Stimulated activated CD4-positive, alpha-beta T cell treated with anti-CD3 and anti-CD28 coated beads, Interleukin-15, amount 100 ng/mL, for 24 hours (primary cell): ENCODE measurements at regions not wholly inside any gene's neighbourhood (a gene's known extent, or its start where the extent isn't known, plus 50 kb on each side); places are given as distances from the start of the nearest gene placed in this dataset.
"Not testable (repeated sequence)": the region's sequence is repeated elsewhere in the genome, so short reads cannot be mapped to it uniquely, and the experiment has no call there.

Experiments used
- DNase-seq: peaks from one replicate; pipeline ENCODE4 v3.0.0-alpha.2; 2020

GRCh38 chrX:124181515-124181914, 150.9 kb upstream of the TEX13D start:
- not testable (repeated sequence) for DNase-seq

- DNase-seq, result no peak
These were observed 142.0 kb upstream of the TEX13D start for GRCh38 chrX:124190440-124190839.

GRCh38 chrX:124194199-124194598, 138.3 kb upstream of the TEX13D start:
- no peak for DNase-seq

- no peak for DNase-seq
These were observed 137.6 kb upstream of the TEX13D start for GRCh38 chrX:124194901-124195300.

GRCh38 chrX:124203311-124203710, 129.1 kb upstream of the TEX13D start:
- DNase-seq, result no peak

- no peak for DNase-seq
These were observed 123.8 kb upstream of the TEX13D start for GRCh38 chrX:124208660-124209059.

- DNase-seq, result no peak
These were observed 122.5 kb upstream of the TEX13D start for GRCh38 chrX:124209792-124210576.

GRCh38 chrX:124211312-124211942, 121.0 kb upstream of the TEX13D start:
- DNase-seq, result no peak

GRCh38 chrX:124212622-124213021, 119.8 kb upstream of the TEX13D start:
- DNase-seq, result peak; percentile 35

- DNase-seq, result peak; percentile 16
These were observed 116.7 kb upstream of the TEX13D start for GRCh38 chrX:124215786-124216185.

- no peak for DNase-seq
These were observed 115.9 kb upstream of the TEX13D start for GRCh38 chrX:124216396-124217115.

GRCh38 chrX:124217304-124218251, 114.9 kb upstream of the TEX13D start:
- DNase-seq, result peak; percentile 70

- peak; percentile 10 for DNase-seq
These were observed 108.9 kb upstream of the TEX13D start for GRCh38 chrX:124223524-124223923.

- no peak for DNase-seq
These were observed 107.9 kb upstream of the TEX13D start for GRCh38 chrX:124224528-124224927.

- no peak for DNase-seq
These were observed 106.3 kb upstream of the TEX13D start for GRCh38 chrX:124226129-124226528.

GRCh38 chrX:124228849-124229248, 103.6 kb upstream of the TEX13D start:
- DNase-seq, result no peak

- DNase-seq, result no peak
These were observed 103.1 kb upstream of the TEX13D start for GRCh38 chrX:124229374-124229773.

GRCh38 chrX:124230655-124231450, 101.6 kb upstream of the TEX13D start:
- DNase-seq, result no peak

- DNase-seq, result no peak
These were observed 101.1 kb upstream of the TEX13D start for GRCh38 chrX:124231451-124231759.

GRCh38 chrX:124232523-124233201, 99.8 kb upstream of the TEX13D start:
- DNase-seq, result peak; percentile 62

- no peak for DNase-seq
These were observed 98.1 kb upstream of the TEX13D start for GRCh38 chrX:124234348-124234747.
